NCI-H2029 treated with DMSO at 0.1 percent for 48 hours (cell line): ENCODE measurements at regions not wholly inside any gene's neighbourhood (a gene's known extent, or its start where the extent isn't known, plus 50 kb on each side); places are given as distances from the start of the nearest gene placed in this dataset.

ENCODE experiments used
- DNase-seq: peaks from one replicate; lab custom pipeline; 2025; lab: John Stamatoyannopoulos, UW

- no peak for DNase-seq
Measured at GRCh38 chr6:6919173-6919572, 188.6 kb upstream of the RREB1 start.

GRCh38 chr6:6920114-6920986, 187.4 kb upstream of the RREB1 start:
- DNase-seq = no peak

- DNase-seq = peak; percentile 37
Measured at GRCh38 chr6:6920987-6921313, 186.8 kb upstream of the RREB1 start.

DNA sequence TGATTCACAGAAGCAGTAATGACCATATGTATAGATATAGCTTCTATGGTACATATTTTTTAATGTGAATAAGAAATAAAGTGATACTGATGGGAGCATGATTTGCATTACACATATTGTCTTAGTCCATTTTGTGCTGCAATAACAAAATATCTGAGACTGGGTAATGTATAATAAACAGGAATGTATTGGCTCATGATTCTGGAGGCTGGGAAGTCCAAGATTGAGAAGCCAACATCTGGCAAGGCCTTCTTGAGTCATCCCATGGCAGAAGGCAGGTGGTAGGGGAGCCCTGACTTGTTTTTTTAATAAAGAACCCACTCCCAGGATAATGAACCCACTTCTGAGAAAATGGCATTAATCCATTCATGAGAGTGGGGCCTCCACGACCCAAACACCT, 185.6 kb upstream of the RREB1 start:
- DNase-seq = no peak

DNA sequence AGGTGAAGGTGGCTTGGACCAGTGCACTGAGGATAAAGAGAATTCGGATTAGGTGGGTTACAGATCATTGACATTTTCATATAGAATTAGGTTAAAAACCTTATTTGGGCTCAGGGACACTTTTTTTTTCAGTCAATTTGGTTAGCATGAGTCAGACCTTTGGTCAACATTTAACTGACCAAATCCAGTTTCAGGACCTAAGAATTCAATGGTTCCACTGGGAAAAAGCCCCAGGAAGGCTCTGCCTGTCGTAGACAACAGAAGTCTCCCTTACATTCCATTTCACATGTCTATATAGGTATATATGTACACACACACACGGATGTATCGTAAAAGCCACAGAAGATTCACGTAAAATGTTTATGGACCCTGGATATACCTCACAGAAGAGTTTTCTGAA, 184.2 kb upstream of the RREB1 start:
- no peak for DNase-seq

DNA sequence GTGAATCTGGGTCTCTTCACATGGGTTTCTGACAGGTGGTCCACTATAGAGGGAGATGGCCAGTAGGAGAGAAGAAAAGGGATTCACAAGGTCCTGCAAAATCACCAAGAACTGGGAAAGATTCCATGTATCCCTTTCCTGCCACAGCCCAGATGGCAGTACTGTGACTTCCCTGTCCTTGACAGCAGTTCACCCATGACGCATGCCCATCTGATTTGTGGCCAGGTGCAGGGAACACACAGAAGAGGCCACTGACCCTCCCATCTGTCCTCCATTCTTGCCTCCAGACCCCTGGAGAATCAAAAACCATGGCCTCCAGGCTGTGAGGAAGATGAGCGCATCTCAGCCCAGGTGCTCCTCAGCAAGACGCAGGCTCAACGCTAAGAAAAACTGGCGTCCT, 183.1 kb upstream of the RREB1 start:
- no peak for DNase-seq

DNA sequence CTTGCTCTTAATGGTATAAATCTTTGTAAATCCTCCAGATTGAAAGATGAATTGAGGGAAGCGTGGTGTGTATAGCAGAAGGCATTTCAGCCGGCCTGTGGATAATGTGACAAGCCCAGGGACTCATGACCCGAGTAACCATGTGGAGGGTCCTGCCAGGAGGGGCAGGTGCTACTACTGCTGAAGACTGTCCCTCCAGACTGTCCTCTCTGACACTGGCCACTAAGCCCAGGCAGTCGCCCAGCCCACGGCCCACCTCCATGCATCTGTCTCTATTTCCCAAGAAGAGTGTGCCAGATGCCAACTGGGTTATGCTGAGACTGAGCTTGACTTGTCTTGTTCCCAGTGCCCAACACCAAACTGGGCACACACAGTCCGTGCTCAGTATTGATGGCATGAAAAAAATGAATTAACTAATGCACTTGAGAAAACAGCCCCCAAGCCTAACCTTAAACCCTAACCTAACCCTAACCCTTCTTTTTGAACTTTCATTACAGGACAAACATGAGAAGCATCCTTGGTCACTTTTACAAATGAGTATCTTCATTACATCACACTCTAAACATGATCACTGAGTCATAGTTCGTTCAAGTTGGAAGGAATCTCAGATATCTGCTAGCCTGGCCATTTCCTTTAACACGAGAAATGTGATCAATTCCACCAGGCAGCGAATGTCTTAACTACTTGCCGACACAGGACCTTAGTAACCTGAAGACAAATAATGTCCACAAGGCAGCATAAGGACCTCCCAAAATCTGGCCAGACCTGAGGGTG, 182.2 kb upstream of the RREB1 start:
- DNase-seq = no peak

GRCh38 chr6:6926856-6927255, 180.9 kb upstream of the RREB1 start:
- DNase-seq = no peak

DNA sequence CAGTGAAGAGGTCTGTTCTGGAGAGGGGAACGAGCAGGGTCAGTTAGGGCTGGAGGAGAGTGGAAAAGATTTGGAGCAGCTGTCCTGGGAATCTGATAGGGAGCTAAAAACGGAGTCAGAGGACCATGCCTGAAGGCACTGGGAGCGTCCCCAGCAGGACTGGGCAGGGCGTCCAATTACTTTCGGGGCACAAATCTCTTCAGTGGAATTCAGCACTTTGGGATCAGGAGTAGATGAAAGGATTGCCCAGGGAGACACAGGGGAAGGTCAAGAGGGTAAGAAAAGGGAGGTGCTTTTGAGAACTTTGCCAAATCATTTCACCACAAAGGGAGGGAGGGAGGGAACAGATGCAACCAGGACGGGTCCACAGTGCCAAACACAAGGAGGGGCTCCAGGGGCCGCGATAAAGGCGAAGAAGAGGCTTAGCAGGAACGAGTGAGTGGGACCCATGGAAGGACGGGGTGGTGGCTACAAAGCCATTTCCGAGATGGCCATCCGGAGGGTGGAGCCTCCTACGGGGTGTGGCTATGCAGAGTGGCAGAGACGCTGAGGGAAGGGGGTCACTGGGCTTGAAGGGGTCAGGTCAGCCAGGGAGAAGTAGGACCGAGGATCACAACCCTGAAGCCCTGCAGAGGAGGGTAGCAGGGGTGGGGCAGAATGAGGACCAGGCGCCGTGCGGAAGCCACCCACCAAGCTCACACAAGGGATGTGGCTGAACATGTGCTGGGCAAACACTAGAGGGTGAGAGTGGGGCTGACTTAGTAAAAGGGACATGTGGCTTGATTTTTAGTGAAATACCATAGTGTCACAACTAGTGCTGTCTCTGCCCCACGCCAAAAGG, 180.0 kb upstream of the RREB1 start:
- no peak for DNase-seq

- no peak for DNase-seq
Measured at GRCh38 chr6:6930223-6930880, 177.4 kb upstream of the RREB1 start.

- DNase-seq = peak; percentile 76
Measured at GRCh38 chr6:6931071-6932025, 176.4 kb upstream of the RREB1 start.

GRCh38 chr6:6932341-6932740, 175.4 kb upstream of the RREB1 start:
- DNase-seq = no peak

DNA sequence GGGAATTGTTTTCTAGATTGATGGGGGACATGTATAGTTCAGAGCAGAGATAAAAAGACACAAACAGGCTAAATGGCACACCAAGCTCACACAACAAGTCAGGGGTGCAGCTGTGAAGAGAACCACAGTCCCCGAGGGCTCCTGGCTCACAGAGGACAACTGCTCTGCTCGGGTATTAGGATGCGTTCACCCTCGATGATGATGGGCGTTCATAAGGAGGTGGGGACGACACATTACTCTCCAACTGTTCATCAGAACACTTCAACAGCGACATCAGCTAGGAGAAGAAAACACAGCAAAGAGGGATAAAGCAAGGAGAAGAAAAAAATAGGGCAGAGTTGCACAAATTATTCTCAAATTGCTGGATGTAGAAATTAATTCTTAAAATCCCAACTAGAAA, 174.8 kb upstream of the RREB1 start:
- DNase-seq = no peak

- DNase-seq = no peak
Measured at GRCh38 chr6:6940031-6941025, 167.4 kb upstream of the RREB1 start.

- no peak for DNase-seq
Measured at GRCh38 chr6:6941201-6941600, 166.6 kb upstream of the RREB1 start.

DNA sequence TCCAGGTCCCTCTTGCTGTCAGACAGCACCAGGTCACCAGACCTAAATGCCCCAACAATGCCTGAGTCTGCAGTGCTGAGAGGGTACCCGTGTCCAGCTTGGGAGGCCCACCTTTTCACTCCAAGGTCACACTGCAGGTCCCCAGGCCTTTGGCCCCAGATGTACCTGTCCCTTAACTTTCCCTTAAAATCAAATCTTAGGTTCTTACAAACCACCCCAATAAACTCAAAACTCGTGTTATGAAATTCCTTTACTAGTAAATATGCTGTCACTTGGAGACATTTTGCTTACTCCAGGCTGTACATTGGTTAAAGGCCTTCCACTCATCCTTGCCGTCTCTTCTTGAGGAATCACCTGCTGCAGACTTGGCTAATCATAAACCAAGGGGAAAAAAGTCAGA, 165.7 kb upstream of the RREB1 start:
- DNase-seq = no peak

- peak; percentile 99 for DNase-seq
Measured at GRCh38 chr6:6942831-6943230, 164.9 kb upstream of the RREB1 start.

- peak; percentile 86 for DNase-seq
Measured at GRCh38 chr6:6943421-6943820, 164.3 kb upstream of the RREB1 start.
